Activated CD8-positive, alpha-beta T cell treated with anti-CD3 and anti-CD28 coated beads for 36 hours (primary cell): ENCODE measurements at regions not wholly inside any gene's neighbourhood (a gene's known extent, or its start where the extent isn't known, plus 50 kb on each side); places are given as distances from the start of the nearest gene placed in this dataset.

ENCODE experiments used
- ATAC-seq: fragments of 200-7000 bp; cut with Tn5 transposase; one replicate; pipeline ENCODE4 v1.10.0; 2021; ENCODE audit warnings: mild to moderate bottlenecking, moderate library complexity
- CTCF ChIA-PET: fragments of 350-600 bp; sonication (Branson Sonifier 250); formaldehyde crosslinking; loops from one replicate; lab custom pipeline; 2021; ENCODE audit warnings: antibody characterized with exemption; lab: Charles Lee
- POLR2A ChIA-PET: fragments of 350-600 bp; sonication (Branson Sonifier 250); formaldehyde crosslinking; loops from one replicate; lab custom pipeline; 2021; ENCODE audit warnings: antibody characterized with exemption; lab: Charles Lee
- DNase-seq: peaks from one replicate; pipeline ENCODE4 v3.0.0-alpha.2; 2020
- H3K27ac Mint-ChIP-seq: one replicate; pipeline ENCODE4 v1.8.0; 2021; ENCODE audit warnings: mild to moderate bottlenecking, mixed read lengths
- H3K27me3 Mint-ChIP-seq: one replicate; pipeline ENCODE4 v1.8.0; 2021; ENCODE audit warnings: mixed read lengths
- H3K36me3 Mint-ChIP-seq: one replicate; pipeline ENCODE4 v1.8.0; 2021; ENCODE audit warnings: low read depth, mixed read lengths
- H3K4me1 Mint-ChIP-seq: one replicate; pipeline ENCODE4 v1.8.0; 2021; ENCODE audit warnings: low read depth, mixed read lengths
- H3K4me3 Mint-ChIP-seq: one replicate; pipeline ENCODE4 v1.8.0; 2021; ENCODE audit warnings: mild to moderate bottlenecking, moderate library complexity, mixed read lengths
- H3K9me3 Mint-ChIP-seq: one replicate; pipeline ENCODE4 v1.8.0; 2021; ENCODE audit warnings: mixed read lengths
- CTCF ChIP-seq: fragments of 200-600 bp; IDR thresholded peaks from one replicate; pipeline ENCODE4 v1.8.0; 2022; ENCODE audit warnings: antibody characterized with exemption, mild to moderate bottlenecking
- intact Hi-C: fragments of 100-400 bp; cut with micrococcal nuclease; formaldehyde crosslinking; loops from one replicate; pipeline ENCODE4 v1.10.0; 2022

- TF ChIP-seq CTCF, result no peak
- intact Hi-C loops, result no loop called here
- Mint-ChIP-seq H3K27ac (no peak overlapping the region), H3K4me3 (no peak overlapping the region), H3K4me1 (no peaks in the 10 kb centered on the region), H3K9me3 (peaks cover 4% of the 10 kb centered on the region), H3K36me3 (no peaks in the 10 kb centered on the region), H3K27me3 (no peaks in the 10 kb centered on the region)
- POLR2A ChIA-PET, result no interaction called here
- no peak for ATAC-seq
- no peak for DNase-seq
- CTCF ChIA-PET, result no interaction called here
Observed at GRCh38 chr6:153574231-153574630, 443.1 kb upstream of the RGS17 start.

- ChIA-PET CTCF (no interaction called here), POLR2A (no interaction called here)
- no peak for TF ChIP-seq CTCF
- ATAC-seq (no peak), DNase-seq (no peak)
- H3K4me3 Mint-ChIP-seq, result no peak overlapping the region
- H3K36me3 Mint-ChIP-seq, result no peaks in the 10 kb centered on the region
- no peaks in the 10 kb centered on the region for H3K4me1 Mint-ChIP-seq
- H3K9me3 Mint-ChIP-seq, result peaks cover 1% of the 10 kb centered on the region
- H3K27ac Mint-ChIP-seq, result no peak overlapping the region
- no peaks in the 10 kb centered on the region for H3K27me3 Mint-ChIP-seq
- intact Hi-C loops, result no loop called here
Observed at GRCh38 chr6:153572371-153572770, 441.3 kb upstream of the RGS17 start.

GRCh38 chr6:153568628-153569027, 437.5 kb upstream of the RGS17 start:
- H3K27me3 Mint-ChIP-seq, result no peaks in the 10 kb centered on the region
- H3K27ac Mint-ChIP-seq, result no peak overlapping the region
- ChIA-PET CTCF (no interaction called here), POLR2A (no interaction called here)
- intact Hi-C loops, result no loop called here
- H3K4me1 Mint-ChIP-seq, result no peaks in the 10 kb centered on the region
- ATAC-seq (no peak), DNase-seq (no peak)
- no peaks in the 10 kb centered on the region for H3K36me3 Mint-ChIP-seq
- no peak for TF ChIP-seq CTCF
- H3K4me3 Mint-ChIP-seq, result no peak overlapping the region
- no peaks in the 10 kb centered on the region for H3K9me3 Mint-ChIP-seq

- CTCF ChIA-PET, result no interaction called here
- TF ChIP-seq CTCF, result no peak
- POLR2A ChIA-PET, result no interaction called here
- Mint-ChIP-seq H3K4me3 (no peak overlapping the region), H3K4me1 (no peaks in the 10 kb centered on the region), H3K36me3 (no peaks in the 10 kb centered on the region), H3K27me3 (no peaks in the 10 kb centered on the region), H3K27ac (no peak overlapping the region), H3K9me3 (no peaks in the 10 kb centered on the region)
- no peak for DNase-seq
- intact Hi-C loops, result no loop called here
- no peak for ATAC-seq
Observed at GRCh38 chr6:153564803-153565202, 433.7 kb upstream of the RGS17 start.

GRCh38 chr6:153563001-153563400, 431.9 kb upstream of the RGS17 start:
- intact Hi-C loops, result no loop called here
- no peaks in the 10 kb centered on the region for H3K9me3 Mint-ChIP-seq
- H3K27ac Mint-ChIP-seq, result no peak overlapping the region
- no peak for DNase-seq
- no peaks in the 10 kb centered on the region for H3K36me3 Mint-ChIP-seq
- H3K27me3 Mint-ChIP-seq, result no peaks in the 10 kb centered on the region
- CTCF ChIA-PET, result no interaction called here
- no peak for TF ChIP-seq CTCF
- POLR2A ChIA-PET, result no interaction called here
- H3K4me1 Mint-ChIP-seq, result no peaks in the 10 kb centered on the region
- no peak for ATAC-seq
- no peak overlapping the region for H3K4me3 Mint-ChIP-seq
